Ureter (tissue), 1 donor: ENCODE measurements at regions not wholly inside any gene's neighbourhood (a gene's known extent, or its start where the extent isn't known, plus 50 kb on each side); places are given as distances from the start of the nearest gene placed in this dataset.
"Not testable (repeated sequence)": the region's sequence is repeated elsewhere in the genome, so short reads cannot be mapped to it uniquely, and the experiment has no call there.

Source experiments
- DNase-seq: peaks from one replicate; pipeline ENCODE4 v3.0.0-alpha.2; 2020; ENCODE audit warnings: low spot score
- donor health status: DM: yes; HTN: yes; CAD: no.

DNA sequence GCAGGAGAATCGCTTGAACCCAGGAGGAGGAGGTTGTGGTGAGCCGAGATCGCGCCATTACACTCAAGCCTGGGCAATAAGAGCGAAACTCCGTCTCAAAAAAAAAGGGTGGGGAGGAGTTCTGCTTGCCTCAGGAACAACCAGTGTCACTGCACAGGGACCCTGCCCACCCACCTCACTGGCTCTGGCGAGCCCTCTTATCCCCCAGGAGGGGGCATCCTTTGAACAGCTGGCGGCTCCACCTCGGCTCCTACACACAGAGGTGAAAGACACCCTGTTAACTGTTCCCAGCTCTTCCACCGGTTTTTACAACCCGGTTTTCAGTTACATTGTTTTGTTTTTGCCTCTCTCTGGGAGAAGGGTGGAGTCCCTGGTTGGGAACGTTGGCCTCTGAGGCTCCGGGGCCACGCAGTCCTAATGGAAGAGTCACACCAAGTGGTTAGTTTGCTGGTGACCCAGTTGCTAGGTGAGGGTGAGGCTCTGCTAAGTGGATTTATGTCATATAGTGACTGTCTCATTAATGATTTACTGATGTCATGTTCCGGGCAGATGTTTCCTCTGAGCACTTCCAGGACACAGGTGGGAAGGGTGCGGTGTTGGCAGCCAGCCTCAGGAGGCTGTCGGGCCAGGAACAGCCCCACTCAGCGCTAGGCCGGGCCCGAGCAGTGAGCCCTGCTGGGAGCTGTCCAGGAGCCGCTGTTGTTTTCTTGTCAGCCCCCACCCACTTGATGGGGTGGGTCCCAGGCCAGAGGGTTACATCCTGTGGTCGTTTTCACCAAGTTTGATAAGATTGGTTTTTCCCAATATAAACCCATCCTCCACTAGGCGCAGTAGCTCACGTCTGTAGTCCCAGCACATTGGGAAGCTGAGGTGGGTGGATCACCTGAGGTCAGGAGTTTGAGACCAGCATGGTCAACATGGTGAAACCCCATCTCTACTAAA lies 4474.3 kb upstream of the OR11H1 start:
- peak; percentile 51 for DNase-seq

DNA sequence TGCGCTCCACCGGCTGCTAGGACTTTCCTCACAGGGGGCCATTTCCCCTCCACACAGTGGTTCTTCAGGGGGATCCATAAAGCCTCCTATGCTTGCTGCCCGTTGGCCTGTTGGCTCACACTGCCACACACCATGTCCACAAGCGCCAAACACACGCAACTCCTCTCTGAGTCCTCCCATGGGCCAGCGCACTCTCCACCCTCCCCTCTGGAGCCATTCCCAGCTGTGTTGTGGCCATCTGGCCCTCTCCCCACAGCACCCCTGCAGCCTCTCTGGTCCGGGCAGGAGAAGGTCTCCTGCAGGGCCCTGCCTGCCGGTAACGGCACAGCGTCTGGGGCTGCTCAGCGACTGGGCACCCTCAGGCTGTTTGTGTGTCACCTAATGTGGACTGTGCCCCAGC lies 4473.3 kb upstream of the OR11H1 start:
- DNase-seq, result peak; percentile 47

DNA sequence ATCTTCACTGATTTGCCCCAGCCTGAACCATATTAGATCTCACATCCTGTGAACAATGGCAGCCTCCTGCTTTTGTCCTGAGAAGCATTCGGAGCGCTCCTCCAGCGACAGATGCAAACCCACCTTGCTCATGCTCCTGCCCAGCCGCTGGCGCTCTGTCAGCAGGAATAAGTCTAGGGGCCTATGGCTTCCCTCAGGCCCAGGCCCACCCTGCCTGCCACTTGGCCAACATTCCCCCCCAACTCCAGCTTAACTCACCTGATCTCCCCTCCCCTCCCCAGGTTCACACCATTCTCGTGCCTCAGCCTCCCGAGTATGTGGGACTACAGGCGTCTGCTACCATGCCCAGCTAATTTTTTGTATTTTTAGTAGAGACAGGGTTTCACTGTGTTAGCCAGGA lies 4472.8 kb upstream of the OR11H1 start:
- DNase-seq, result peak; percentile 47

DNA sequence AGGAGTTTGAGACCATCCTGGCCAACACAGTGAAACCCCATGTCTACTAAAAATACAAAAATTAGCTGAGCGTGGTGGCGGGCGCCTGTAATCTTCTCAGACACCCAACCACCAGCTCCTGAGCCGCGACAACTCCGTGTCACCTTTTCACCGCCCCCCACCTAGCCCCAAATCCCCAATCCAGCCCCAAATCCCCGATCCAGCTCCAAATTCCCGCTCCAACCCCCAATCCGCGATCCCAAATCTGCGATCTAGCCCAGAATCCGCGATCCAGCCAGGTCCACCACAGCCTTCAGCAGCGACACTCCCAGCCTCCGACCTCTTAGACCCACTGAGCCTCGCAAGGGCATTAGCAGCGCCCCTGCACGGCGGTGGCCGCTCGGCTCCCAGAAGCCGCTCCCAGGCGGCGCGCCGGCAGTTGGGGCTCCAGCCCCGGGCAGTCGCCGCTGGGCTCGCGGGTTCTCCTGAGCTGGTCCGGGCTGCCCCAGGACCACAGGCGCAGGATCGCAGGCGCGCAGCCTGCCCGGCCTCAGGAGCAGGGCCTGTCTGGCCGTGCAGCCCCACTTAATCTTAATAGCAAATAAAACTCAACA lies 4469.9 kb upstream of the OR11H1 start:
- peak; percentile 51 for DNase-seq

DNA sequence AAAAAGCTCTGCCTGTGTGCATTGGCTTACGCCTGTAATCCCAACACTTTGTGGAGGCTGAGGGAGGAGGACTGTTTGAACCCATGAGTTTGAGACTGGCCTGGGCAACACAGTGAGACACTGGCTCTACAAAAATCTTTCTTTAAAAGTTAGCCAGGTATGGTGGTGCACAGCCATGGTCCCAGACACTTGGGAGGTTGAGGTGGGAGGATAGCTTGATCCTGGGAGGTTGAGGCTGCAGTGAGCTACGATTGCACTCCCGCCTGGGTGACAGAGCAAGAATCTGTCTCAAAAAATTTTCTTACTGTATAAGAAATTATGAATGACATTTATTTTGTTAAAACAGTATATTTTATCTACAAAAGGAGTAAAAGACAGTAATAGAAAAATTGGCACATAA lies 4468.9 kb upstream of the OR11H1 start:
- DNase-seq, result not testable (repeated sequence)

DNA sequence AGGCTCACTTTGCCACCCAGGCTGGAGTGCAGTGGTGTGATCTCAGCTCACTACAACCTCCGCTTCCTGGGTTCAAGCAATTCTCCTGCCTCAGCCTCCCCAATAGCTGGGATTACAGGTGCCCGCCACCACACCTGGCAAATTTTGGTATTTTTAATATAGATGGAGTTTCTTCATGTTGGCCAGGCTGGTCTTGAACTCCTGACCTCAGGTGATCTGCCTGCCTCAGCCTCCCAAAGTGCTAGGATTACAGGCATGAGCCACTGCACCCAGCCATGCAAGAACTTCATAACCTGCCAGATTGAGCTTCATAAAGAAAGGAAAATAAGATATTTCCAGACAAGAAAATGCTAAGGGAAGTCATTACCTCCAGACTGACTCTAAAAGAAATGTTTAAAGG lies 4467.2 kb upstream of the OR11H1 start:
- not testable (repeated sequence) for DNase-seq

DNA sequence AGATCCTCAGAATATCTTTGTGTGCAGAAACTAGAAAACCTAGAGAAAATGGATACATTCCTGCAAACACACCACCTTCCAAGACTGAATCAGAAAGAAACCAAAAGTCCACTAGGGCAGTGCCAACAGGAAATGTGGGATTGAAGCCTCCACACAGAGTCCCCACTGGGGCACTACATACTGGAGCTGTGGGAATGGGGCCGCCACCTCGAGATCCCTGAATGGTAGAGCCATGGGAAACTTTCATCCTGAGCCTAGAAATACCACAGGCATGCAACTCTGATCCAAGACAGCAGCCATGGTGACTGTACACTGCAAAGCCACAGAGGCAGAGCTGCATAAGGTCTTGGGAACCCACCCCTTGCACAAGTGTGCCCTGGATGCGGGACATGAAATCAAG lies 4465.5 kb upstream of the OR11H1 start:
- DNase-seq, result not testable (repeated sequence)

DNA sequence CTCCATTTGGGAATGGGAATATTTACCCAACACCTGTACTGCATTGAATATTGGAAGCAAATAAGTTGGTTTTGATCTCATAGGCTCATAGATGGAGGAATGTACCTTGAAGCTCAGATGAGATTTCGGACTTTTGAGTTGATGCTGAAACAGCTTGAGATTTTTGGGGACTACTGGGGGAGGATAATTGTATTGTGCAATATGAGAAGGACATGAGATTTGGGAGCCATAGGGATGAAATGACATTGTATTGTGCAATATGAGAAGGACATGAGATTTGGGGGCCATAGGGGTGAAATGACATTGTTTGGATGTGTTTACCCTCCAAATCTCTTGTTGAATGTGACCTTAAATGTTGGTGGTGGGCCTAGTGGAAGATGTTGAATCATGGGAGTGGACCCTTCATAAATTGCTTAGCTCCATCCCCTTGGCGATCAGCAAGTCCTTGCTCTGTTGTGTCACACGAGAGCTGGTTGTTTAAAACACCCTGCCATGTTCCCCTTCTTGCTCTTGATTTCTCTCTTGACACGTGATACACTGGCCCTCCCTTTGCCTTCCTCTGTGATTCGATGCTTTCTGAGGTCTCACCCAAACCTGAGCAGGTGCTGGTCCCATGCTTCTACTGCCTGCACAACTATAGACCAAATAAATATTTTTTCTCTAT lies 4464.8 kb upstream of the OR11H1 start:
- not testable (repeated sequence) for DNase-seq

DNA sequence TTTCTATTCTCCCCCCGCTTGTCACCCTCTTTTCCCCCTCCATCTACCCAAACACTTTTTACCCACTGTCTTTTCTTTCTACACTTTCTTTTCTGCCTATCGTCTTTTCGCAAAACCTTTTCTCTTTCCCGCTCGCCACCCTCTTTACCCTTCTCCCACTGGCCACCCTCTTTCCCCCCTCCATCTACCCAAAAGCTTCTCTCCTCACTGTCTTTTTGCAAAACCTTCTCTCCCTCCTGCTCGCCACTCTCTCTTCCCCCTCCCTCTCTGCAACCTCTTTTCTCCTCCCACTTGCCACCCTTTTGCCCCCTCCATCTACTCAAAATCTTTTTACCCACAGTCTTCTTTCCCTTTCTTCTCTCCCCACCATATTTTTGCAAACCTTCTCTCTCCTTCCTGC lies 4462.8 kb upstream of the OR11H1 start:
- DNase-seq, result not testable (repeated sequence)

DNA sequence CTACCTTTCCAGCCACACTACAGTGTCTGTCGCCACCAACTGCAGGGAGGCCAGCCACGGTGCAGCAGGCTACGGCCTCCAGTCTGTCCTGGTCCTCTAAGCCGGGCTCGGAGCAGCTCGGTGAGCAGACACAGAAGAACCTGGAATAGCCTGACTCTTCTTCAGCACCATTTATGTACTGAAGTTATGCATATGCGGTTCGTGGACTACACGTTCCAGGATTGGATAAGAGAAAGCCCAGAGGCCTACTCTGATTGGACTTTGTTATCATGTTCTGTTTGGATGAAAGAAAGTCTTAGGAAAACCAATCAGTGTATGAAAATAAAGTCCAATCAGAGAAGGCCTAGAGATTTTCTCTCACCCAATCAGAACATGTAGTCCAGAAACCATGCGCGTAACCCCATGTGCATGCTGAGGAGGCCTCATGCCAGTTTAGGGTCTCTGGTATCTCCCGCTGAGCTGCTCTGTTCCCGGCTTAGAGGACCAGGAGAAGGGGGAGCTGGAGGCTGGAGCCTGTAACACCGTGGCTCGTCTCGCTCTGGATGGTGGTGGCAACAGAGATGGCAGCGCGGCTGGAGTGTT lies 4462.0 kb upstream of the OR11H1 start:
- not testable (repeated sequence) for DNase-seq

DNA sequence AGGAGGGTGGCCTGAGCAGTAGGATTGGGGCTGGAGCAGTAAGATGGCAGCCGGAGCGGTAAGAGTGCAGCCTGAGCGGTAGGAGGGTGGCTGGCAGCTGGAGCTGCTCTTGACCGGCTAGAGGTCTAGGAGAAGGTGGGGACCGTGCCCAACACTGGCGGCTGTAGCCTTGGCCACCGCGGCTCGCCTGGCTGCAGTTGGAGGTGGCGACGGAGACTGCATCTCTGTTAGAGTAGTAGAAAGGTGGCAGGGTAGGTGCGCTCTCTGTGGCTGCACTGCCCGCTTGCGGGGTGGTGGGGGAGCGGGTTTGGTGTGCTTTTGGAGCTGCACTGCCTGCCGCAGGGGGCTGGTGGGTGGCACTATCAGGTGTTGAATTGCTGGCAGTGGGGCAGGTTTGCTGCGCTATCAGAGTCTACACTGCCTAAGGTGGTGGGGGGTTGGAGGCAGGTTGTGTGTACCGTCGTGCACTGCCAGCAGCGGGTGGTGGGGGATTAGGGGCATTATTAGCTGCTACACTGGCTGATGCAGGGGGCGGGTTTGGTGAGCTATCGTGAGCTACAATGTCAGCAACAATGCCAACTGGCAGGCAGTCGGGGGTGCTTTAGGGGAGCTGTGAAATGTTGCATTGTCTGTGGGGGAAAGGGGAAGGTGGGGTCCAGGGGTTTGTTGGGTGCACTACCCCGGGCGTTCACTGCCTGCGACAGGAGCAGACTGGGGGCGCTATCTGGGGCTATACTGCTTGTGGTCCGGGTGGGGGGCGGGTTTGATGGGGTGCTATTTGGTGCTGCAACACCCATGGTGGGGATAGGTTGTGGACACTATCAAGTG lies 4461.3 kb upstream of the OR11H1 start:
- peak; percentile 60 for DNase-seq

DNA sequence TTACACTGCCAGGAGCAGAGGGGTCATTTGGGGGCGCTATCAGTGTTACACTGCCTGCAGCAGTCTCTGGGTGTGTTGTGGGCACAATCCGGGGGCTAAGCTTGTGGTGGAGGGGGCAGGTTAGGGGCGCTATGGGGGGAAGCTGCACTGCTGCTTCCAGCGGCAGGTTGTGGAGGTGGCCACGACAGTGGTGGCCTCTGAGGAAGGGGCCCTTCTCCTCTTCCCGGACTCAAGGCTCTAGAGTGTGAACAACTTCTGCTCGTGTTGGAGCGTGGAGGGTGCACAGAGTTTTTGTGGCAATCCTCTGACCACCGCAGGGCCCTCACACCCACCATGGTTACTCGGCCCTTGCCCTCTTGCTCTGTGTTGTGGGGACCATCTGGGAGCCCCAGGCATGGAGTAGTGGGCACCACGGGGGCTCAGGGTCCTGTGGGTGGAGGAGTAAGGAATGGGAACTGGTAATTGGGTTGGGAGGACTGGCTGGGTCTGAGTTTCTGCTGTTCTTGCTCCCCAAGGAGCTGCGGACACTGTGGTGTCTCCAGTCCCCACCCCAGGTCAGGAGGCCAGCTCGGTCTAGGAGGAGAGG lies 4460.6 kb upstream of the OR11H1 start:
- peak; percentile 53 for DNase-seq

DNA sequence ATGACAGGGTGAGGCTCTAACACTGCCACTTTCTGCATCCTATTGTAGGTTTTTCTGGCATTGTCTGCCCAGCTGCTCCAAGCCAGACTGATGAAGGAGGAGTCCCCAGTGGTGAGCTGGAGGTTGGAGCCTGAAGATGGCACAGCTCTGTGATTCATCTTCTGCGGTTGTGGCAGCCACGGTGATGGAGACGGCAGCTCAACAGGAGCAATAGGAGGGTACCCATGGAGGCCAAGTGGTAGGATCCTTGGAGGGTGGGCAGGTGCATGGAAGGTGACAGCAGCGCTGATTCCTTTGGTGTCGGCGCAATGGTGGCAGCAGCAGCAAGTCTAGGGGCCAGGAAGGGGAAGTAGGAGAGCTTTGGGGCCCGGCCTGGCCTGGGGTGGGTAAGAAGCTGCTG lies 4460.1 kb upstream of the OR11H1 start:
- not testable (repeated sequence) for DNase-seq

DNA sequence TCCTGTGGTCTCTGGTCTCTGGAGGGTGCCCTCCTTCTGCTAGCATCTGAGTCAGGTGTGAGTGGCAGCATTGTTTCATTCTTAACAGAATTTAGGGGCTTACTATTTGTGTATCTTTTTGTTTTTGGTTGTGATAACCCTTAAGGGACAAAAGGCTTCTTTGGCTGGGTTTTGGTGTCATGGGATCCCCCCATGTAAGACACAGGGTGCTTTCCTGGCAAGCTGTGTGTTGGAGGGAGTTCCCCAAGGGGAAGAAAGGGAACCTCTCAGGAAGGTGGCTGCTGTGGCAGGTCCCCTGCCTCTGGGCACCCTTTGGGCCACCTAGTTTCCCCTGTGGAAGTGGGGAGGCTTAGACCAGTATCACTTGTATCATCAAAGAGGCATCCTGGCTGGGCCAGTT lies 4459.6 kb upstream of the OR11H1 start:
- not testable (repeated sequence) for DNase-seq
